ENCODE measurements at regions not wholly inside any gene's neighbourhood (a gene's known extent, or its start where the extent isn't known, plus 50 kb on each side); places are given as distances from the start of the nearest gene placed in this dataset.
"Not testable (repeated sequence)": the region's sequence is repeated elsewhere in the genome, so short reads cannot be mapped to it uniquely, and the experiment has no call there.

DNA sequence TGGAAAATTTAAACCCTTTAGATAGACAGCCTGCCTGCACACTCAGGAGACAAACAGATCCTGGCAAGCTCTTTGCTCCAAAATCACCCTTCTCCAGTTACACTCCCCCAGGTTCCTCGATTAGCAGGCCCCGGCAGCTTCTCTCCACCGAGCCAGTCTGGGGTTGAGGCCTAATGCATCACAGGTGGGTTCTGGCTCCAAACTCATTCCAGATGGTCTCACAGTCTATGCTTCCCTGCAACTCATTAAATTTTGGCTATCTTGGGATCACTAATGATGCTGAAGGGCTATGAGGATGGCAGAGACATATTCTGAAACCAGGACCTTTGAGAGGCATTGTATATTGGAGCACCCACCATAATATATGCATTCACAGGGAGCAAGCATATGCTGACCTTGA, 559.8 kb upstream of the USP24 start:
- no peak for DNase-seq (ENCODE audit: low spot score)

GRCh38 chr1:55774446-55774845, 559.3 kb upstream of the USP24 start:
- no peak for DNase-seq (ENCODE audit: low spot score)

- no peak for DNase-seq (ENCODE audit: low spot score)
Measured at GRCh38 chr1:55773211-55773940, 558.2 kb upstream of the USP24 start.

DNA sequence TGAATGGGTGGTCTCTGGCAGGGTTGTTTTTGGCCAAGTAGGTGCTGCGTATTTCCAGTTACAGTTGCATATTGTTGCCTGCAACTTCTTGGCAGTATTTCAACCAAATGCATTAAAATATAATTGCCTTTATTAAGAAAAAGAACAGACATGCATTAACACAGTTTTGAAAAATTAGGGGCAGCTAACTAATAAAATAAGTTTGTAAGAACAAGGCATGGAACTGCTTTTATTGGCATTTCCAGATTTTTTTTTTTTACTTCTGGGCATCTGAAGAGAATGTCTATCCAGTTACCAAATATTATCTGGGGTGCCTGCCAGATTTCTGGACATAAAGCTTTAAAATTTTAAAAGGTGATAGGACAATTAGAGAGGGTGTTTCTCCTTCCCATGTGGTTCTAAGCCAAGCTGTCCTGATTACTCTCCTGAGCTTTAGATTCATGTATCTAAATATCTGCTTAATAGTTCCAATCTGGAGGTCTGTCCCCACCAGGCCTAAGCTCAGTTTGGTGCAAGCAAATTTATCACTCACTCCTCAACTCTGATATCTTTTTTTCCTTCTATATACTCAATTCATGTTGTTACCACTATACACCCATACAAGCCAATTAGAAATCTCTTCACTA, 553.3 kb upstream of the USP24 start:
- no peak for DNase-seq (ENCODE audit: low spot score)

GRCh38 chr1:55767171-55767570, 552.0 kb upstream of the USP24 start:
- no peak for DNase-seq (ENCODE audit: low spot score)

GRCh38 chr1:55765505-55765904, 550.3 kb upstream of the USP24 start:
- DNase-seq (ENCODE audit: low spot score): not testable (repeated sequence)

GRCh38 chr1:55751776-55752175, 536.6 kb upstream of the USP24 start:
- no peak for DNase-seq (ENCODE audit: low spot score)

DNA sequence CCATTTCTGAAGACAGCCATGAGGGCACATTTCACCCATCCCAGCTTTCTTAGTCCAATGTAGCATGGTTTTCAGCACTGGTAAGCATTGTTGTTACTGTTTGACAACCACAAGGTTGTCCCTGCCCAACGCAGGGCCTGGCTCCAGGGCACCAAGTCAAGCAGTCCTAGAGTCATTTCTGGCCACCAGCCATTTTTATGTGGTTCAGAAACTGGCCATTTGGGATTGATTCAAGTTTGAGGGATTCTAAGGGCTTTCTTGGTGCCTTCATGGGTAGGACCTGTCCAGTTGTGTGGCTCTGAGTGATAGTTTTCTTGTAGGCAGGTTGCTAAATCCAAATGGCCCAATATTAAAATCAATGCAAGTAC, 535.4 kb upstream of the USP24 start:
- no peak for DNase-seq (ENCODE audit: low spot score)

GRCh38 chr1:55749975-55750627, 534.9 kb upstream of the USP24 start:
- DNase-seq (ENCODE audit: low spot score): peak; percentile 79

DNA sequence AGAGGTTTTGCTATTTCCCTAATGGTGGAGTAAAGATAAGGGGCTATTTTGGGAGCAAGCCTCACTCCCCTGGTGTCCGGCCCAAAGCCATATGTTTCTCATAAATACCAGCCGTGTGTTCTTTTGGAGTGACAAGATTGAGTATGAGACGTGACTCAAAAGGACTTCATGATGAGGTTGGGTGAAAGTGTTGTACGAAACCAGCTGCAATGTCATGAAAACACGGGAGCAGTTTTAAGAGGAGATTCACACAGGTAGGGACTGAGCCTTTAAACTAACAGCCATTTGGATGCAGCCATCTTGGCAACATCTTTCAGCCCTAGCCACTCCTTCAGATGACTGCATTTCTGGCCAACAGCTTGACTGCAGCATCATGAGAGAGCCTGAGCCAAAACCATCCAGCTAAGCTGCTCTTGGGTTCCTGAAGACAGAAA, 532.3 kb upstream of the USP24 start:
- DNase-seq (ENCODE audit: low spot score): no peak

- DNase-seq (ENCODE audit: low spot score): no peak
Measured at GRCh38 chr1:55746710-55747109, 531.5 kb upstream of the USP24 start.

DNA sequence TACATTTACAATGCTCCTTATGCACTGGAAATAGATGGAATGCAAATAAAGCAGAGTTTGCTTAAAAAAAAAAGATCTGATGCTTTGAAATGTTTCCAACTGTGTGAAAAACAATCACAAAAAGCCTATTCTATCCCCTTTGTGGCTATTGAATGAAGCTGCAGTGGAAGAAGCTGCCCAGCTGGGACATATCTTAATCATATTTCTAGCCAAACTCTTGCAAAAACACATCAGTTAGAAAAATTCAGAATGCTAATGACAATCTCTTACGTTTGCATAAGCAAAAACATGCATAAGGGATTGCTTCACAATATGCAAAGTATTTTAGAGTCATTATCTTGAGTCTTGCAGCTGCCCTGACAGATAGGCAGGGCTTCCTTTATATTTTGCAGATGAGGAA, 526.4 kb upstream of the USP24 start:
- no peak for DNase-seq (ENCODE audit: low spot score)

DNA sequence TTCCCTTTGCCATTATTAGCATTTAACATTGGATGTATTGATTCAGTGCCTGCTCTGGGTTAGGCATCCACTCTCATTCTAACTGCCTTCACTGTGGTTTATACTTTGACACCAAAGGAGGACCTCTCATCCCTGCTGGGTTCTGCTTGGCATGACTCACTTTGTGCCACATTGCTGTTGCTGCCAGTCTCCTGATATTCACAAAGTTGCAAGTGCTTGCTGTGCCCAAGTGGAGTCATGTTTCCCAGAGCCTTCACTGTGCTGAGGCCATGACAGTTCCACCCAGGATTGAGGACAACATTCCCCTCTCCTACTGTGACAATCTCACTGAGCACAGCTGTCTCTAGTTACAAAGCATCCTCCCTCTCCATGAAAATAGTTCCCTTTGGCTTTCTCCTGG, 519.9 kb upstream of the USP24 start:
- DNase-seq (ENCODE audit: low spot score): no peak

DNA sequence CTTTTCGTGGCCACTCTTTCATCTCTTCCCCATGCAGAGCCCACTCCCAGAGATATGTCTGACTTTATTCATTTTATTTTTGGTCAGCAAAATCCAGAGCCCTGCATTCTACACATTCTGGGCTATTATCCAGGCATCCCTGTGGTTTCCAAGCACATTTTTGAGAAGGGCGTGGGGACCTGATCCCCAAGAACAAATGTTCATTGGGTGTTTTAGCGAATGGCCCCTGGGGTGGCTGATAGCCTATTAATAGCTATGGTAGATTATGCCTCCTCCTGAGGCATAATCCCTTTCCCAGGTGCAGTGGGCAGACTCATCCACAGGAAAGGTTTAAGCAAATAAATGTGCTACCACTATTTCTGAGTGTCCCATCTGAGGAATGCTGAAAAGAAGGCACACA, 511.8 kb upstream of the USP24 start:
- DNase-seq (ENCODE audit: low spot score): peak; percentile 47

GRCh38 chr1:55725378-55725777, 510.2 kb upstream of the USP24 start:
- DNase-seq (ENCODE audit: low spot score): peak; percentile 14

- DNase-seq (ENCODE audit: low spot score): peak; percentile 13
Measured at GRCh38 chr1:55724551-55725325, 509.6 kb upstream of the USP24 start.

DNA sequence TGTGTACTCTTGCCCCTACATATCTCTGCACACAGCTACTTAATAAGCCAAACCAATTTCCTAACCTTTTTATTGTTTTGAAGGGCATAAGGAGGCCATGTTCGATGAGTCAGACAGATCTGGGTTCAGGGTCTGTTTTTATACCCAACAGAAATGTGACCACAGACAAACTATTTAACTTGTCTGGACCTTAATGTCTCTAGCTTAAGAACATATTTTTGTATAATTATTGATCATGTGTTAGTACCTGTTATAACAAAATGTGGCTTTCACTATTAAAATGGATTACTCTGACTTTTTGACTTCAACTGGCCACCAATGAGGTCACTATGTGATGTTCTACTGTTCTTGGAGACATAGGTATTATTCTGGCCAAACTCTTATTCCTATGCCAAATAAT, 507.8 kb upstream of the USP24 start:
- no peak for DNase-seq (ENCODE audit: low spot score)

DNA sequence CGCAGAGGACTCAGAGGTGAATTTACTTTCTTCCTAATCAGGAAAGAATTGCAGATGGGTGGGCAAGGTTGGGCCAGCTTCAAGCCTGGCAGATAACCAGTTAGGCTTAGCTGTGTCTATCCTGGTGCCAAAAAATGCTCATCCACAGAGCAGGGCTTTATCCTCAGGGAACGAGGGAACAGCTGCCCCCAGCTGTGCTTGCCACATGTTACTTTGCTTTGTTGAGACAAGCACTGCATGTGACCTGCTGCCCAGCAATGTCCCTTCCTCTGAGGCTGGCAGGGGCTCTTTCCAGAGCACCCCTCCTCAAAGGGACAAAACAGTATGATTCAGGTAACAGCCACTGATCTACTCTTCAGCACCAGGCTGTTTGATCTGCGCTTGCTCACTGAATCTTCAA, 505.1 kb upstream of the USP24 start:
- no peak for DNase-seq (ENCODE audit: low spot score)

DNA sequence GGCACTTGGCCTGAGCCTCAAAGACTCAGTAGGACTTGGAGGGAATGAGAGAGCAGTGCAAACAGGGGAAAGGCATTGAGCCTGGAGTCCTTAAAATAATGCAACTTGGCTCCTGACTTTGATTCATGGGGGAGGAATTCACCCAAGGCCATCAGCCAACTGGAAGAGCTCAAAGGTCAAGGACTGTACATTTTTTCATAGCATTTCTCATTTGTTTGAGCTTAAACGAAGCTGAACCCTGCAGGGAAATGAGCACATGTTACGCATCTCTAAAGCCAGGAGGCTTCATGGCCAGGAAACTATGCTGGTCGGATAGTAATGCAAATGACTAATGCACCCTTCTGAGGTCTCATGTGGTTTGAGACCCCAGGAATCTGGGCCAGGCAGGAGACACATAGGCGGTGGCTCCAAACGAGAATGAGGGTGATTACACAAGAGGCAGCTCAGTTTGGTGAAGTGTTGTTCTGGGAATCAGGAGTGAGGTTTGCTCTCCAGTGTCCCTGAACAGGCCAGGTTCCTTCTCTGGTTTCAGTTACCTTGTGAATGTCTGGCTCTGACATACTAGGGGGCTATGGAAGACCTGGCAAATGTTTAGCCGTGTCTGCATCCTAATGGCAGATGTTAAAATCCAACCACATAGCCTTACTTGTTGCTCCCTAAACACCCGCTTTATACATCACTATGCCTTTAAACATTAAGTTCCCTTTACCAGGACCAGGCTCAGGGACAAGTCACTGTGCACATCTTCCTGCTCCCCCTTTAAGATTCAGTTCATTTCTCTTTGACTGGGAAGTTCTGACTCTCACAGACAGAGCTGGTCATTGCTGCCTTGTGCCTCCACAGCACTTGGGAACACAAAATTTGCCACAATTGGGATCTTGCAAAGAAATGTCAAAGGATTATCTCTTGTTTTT, 503.9 kb upstream of the USP24 start:
- DNase-seq (ENCODE audit: low spot score): peak; percentile 81

- no peak for DNase-seq (ENCODE audit: low spot score)
Measured at GRCh38 chr1:55717111-55717510, 501.9 kb upstream of the USP24 start.

DNA sequence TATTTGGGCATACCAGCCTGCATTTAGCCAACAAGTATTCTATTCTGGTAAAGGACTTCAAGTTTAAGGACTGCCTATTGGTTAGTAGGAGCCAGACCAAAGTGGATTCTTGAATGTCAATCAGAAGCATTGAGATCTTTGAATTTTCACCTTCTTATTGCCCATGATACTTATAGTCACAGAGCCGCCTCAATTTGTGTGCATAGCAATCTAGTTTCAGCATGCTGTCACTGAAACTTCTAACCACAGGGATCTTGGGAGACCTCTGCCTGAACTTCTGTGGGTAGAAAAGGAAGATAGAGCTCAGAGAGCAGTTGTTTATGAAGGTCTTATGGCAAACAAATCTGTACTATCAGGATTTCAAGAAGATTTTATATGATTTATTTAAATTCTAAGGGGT, 501.4 kb upstream of the USP24 start:
- no peak for DNase-seq (ENCODE audit: low spot score)

DNA sequence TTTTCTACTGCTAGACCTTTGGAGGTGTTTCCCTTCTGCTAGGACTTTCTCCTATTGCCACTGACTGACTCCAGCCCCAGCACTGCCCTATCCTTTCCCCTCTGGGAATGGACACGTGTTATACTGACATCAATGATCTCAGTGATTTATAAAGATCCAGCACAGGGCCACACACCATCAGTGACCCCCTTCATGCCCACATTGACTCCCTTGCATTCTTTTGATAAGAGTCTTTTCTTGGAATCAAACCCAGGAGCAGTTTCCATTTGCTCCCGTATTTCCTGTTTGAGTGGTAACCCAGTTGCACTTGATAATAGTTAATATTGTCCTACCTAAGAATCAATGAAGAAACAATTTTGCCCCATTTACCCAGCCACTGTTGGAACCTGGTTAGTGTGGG, 501.0 kb upstream of the USP24 start:
- no peak for DNase-seq (ENCODE audit: low spot score)

All from LoVo (cell line).